SK-N-SH (cell line): ENCODE measurements at regions not wholly inside any gene's neighbourhood (a gene's known extent, or its start where the extent isn't known, plus 50 kb on each side); places are given as distances from the start of the nearest gene placed in this dataset.

Source experiments
- CTCF ChIA-PET: fragments of 300-600, 350-600 bp; formaldehyde crosslinking; extraction: SDS; loops from one replicate; lab custom pipeline; 2021; lab: Yijun Ruan, JAX
- POLR2A ChIA-PET: fragments of 350-600 bp; sonication (Branson Sonifier 250); formaldehyde crosslinking; extraction: SDS; loops from one replicate; lab custom pipeline; 2020; ENCODE audit warnings: antibody characterized with exemption, inconsistent platforms; lab: Yijun Ruan, JAX
- DNase-seq: peaks from one replicate; pipeline ENCODE4 v3.0.0; 2012
- H2AFZ ChIP-seq: fragments of 200-600 bp; sonication (generic); 2 replicates; pipeline ENCODE4 v1.8.1; 2016; ENCODE audit warnings: antibody characterized with exemption, mild to moderate bottlenecking, low read depth
- H3F3A ChIP-seq: fragments of 200-600 bp; sonication (generic); replicated peaks from 2 replicates; pipeline ENCODE3; 2016; ENCODE audit warnings: antibody characterized with exemption, mild to moderate bottlenecking; ENCODE audit not compliant: insufficient read depth
- H3K27ac ChIP-seq, 2 experiments: fragments of 200-500 bp in 1 of 2; fragments of 200-600 bp in 1 of 2; sonication (Bioruptor generic) in 1 of 2; sonication (generic), shearing (Covaris generic) in 1 of 2; 2 replicates each; pipeline versions ENCODE4 v1.5.1 to v1.6.1; 2014 to 2016; ENCODE audit warnings: low read depth in 2 of 2, inconsistent platforms in 1 of 2, low read length in 1 of 2, mild to moderate bottlenecking in 1 of 2, mixed read lengths in 1 of 2
- H3K27me3 ChIP-seq: fragments of 200-600 bp; sonication (generic), shearing (Covaris generic); 2 replicates; pipeline ENCODE4 v1.6.1; 2016; ENCODE audit warnings: mixed run types; ENCODE audit not compliant: insufficient read depth
- H3K36me3 ChIP-seq, 2 experiments: fragments of 200-500 bp in 1 of 2; fragments of 200-600 bp in 1 of 2; sonication (Bioruptor generic) in 1 of 2; sonication (generic) in 1 of 2; replicated peaks in 1 of 2; 2 replicates each; pipeline versions ENCODE3 to v1.5.1; 2014 to 2016; ENCODE audit warnings: low read length in 1 of 2, mild to moderate bottlenecking in 1 of 2; ENCODE audit not compliant: insufficient read depth in 2 of 2, control insufficient read depth in 1 of 2
- H3K4me1 ChIP-seq, 2 experiments: fragments of 200-500 bp in 1 of 2; fragments of 200-600 bp in 1 of 2; sonication (Bioruptor generic) in 1 of 2; sonication (generic), shearing (Covaris generic) in 1 of 2; 2 replicates each; pipeline versions ENCODE4 v1.5.1 to v1.6.1; 2014 to 2016; ENCODE audit warnings: low read depth in 1 of 2, low read length in 1 of 2, mixed run types in 1 of 2; ENCODE audit not compliant: insufficient read depth in 2 of 2, control insufficient read depth in 1 of 2
- H3K4me2 ChIP-seq: fragments of 200-600 bp; sonication (generic), shearing (Covaris generic); 2 replicates; pipeline ENCODE4 v1.6.1; 2017; ENCODE audit warnings: mixed run types
- H3K4me3 ChIP-seq, 2 experiments: fragments of 200-500 bp in 1 of 2; fragments of 200-600 bp in 1 of 2; sonication (Bioruptor generic) in 1 of 2; sonication (generic), shearing (Covaris generic) in 1 of 2; 2 replicates each; pipeline versions ENCODE4 v1.5.1 to v1.8.1; 2014 to 2016; ENCODE audit warnings: low read depth in 2 of 2, inconsistent platforms in 1 of 2, low read length in 1 of 2, mild to moderate bottlenecking in 1 of 2, mixed read lengths in 1 of 2, moderate library complexity in 1 of 2
- H3K79me2 ChIP-seq: fragments of 200-600 bp; sonication (generic); 2 replicates; pipeline ENCODE4 v1.8.1; 2017; ENCODE audit warnings: mild to moderate bottlenecking; ENCODE audit not compliant: insufficient read depth
- H3K9ac ChIP-seq: fragments of 200-600 bp; sonication (generic); 2 replicates; pipeline ENCODE4 v1.6.1; 2017; ENCODE audit warnings: mixed run types
- H3K9me2 ChIP-seq: fragments of 200-600 bp; sonication (generic); 2 replicates; pipeline ENCODE4 v1.6.1; 2017; ENCODE audit warnings: mixed run types
- H3K9me3 ChIP-seq: fragments of 200-600 bp; sonication (generic); 2 replicates; pipeline ENCODE4 v1.6.1; 2017; ENCODE audit warnings: mixed run types, mild to moderate bottlenecking, moderate library complexity
- H4K20me1 ChIP-seq: fragments of 200-600 bp; sonication (generic); 2 replicates; pipeline ENCODE4 v1.6.1; 2017; ENCODE audit warnings: mild to moderate bottlenecking, mixed run types; ENCODE audit not compliant: insufficient read depth
- EP300 ChIP-seq, 2 experiments: IDR thresholded peaks; 2 replicates each; pipeline versions ENCODE4 v1.4.0 to v1.6.1; 2012; ENCODE audit warnings: borderline replicate concordance in 1 of 2, low read depth in 1 of 2, low read length in 1 of 2
- FOSL2 ChIP-seq: IDR thresholded peaks from 2 replicates; pipeline ENCODE4 v1.4.0; 2012; ENCODE audit warnings: low read depth, mild to moderate bottlenecking, moderate library complexity, borderline replicate concordance
- FOXJ3 ChIP-seq: sonication (generic); formaldehyde crosslinking; IDR thresholded peaks from 2 replicates; pipeline ENCODE4 v1.5.1; 2020; ENCODE audit warnings: mild to moderate bottlenecking, missing genetic modification reagents
- FOXM1 ChIP-seq: IDR thresholded peaks from 2 replicates; pipeline ENCODE4 v1.4.0; 2012; ENCODE audit warnings: low read depth, mild to moderate bottlenecking
- GABPA ChIP-seq: IDR thresholded peaks from 2 replicates; pipeline ENCODE4 v1.4.0; 2012; ENCODE audit warnings: low read depth, mild to moderate bottlenecking
- JUND ChIP-seq: IDR thresholded peaks from 2 replicates; pipeline ENCODE4 v1.4.0; 2012
- MEF2A ChIP-seq: IDR thresholded peaks from 2 replicates; pipeline ENCODE4 v1.4.0; 2012; ENCODE audit warnings: low read depth, borderline replicate concordance
- MXI1 ChIP-seq: IDR thresholded peaks from 2 replicates; pipeline ENCODE4 v1.6.1; 2012; ENCODE audit warnings: mild to moderate bottlenecking, low read depth, low read length, improper control_type of control experiment
- NRF1 ChIP-seq: IDR thresholded peaks from 2 replicates; pipeline ENCODE4 v1.6.1; 2012; ENCODE audit warnings: low read depth, mild to moderate bottlenecking, low read length
- RFX5 ChIP-seq: IDR thresholded peaks from 2 replicates; pipeline ENCODE4 v1.6.1; 2012; ENCODE audit warnings: mild to moderate bottlenecking, improper control_type of control experiment, low read length
- RXRA ChIP-seq: IDR thresholded peaks from 2 replicates; pipeline ENCODE4 v1.4.0; 2012; ENCODE audit warnings: low read depth, mild to moderate bottlenecking, borderline replicate concordance
- SMC3 ChIP-seq: IDR thresholded peaks from 2 replicates; pipeline ENCODE4 v1.6.1; 2012; ENCODE audit warnings: low read depth, low read length, improper control_type of control experiment
- WGBS: methylation state at CpG from one replicate; pipeline ENCODE4 v1.1.6; 2017; ENCODE audit warnings: low lambda C conversion rate; 5-methylcytosine and 5-hydroxymethylcytosine counted together
- TF ChIP-seq, protein P1 (sequence below): IDR thresholded peaks from 2 replicates; pipeline ENCODE4; 2012
- TF ChIP-seq, protein P2 (sequence below): IDR thresholded peaks from 2 replicates; pipeline ENCODE4 v1.4.0; 2012; ENCODE audit warnings: low read depth, borderline replicate concordance
- TF ChIP-seq, protein P3 (sequence below): IDR thresholded peaks from 2 replicates; pipeline ENCODE4 v1.4.0; 2012; ENCODE audit warnings: low read depth
- TF ChIP-seq, protein P4 (sequence below): fragments of 150-350 bp; IDR thresholded peaks from 2 replicates; pipeline ENCODE4 v1.6.1; 2016; ENCODE audit warnings: mild to moderate bottlenecking, low read depth, low read length

DNA sequence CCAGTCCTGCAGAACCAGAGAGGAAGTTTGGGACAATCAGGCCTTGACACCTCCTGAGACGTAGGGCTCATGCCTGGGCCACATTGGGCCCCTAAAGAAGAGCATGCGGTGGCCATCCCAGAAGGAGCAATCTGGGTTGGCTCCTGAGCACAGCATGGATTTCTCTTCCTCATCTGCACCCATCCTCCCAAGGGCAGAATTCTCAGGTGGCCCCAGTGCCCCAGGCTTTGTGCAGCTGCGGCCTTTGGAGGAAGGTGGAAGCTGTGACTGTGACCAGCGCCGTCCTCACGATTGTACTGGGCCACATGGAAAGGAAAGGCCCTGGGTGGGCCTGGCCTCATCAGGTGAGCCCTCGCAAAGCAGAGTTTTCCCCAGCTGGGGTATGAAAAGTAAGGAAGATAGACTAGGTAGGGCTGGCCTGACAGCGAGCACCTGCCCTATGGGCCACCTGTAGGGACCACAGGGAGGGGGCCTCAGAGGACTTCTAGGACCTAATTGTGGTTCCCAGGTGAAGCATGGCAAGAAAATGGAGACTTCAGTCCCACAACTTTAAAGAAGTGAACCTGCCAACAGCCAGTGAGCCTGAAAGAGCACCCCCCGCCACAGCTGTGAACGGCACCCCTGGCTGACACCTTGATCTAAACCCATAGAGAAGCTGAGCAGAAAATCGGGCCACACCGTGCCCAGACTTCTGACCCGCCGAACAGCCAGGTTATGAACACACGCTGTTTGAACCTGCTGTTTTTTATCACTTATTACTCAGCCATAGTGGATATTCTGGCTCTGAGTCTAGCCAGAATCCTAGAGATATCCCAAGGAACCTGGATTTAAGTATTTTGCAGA lies 164.1 kb downstream of the IRX2 start:
- H3F3A ChIP-seq = no peaks in the 10 kb centered on the region
- H3K79me2 ChIP-seq = no peaks in the 10 kb centered on the region
- no peak overlapping the region for H2AFZ ChIP-seq
- no peak for DNase-seq
- POLR2A ChIA-PET = no interaction called here
- 1% methylated on average over 13 of the region's 15 CpGs for WGBS
- no peaks in the 10 kb centered on the region for H3K27me3 ChIP-seq
- no peaks in the 10 kb centered on the region for H3K9me3 ChIP-seq
- TF ChIP-seq JUND (no peak), FOSL2 (no peak), EP300 (IDR thresholded peaks at IDR 0.05; ENCODE audit: borderline replicate concordance in 1 of 2, low read depth in 1 of 2, low read length in 1 of 2) (no peak), FOXJ3 (CRISPR knock-in tag) (no peak), MXI1 (no peak), NRF1 (no peak)
- TF ChIP-seq, protein P1, sequence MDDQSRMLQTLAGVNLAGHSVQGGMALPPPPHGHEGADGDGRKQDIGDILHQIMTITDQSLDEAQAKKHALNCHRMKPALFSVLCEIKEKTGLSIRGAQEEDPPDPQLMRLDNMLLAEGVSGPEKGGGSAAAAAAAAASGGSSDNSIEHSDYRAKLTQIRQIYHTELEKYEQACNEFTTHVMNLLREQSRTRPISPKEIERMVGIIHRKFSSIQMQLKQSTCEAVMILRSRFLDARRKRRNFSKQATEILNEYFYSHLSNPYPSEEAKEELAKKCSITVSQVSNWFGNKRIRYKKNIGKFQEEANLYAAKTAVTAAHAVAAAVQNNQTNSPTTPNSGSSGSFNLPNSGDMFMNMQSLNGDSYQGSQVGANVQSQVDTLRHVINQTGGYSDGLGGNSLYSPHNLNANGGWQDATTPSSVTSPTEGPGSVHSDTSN = no peak
- TF ChIP-seq, protein P2, sequence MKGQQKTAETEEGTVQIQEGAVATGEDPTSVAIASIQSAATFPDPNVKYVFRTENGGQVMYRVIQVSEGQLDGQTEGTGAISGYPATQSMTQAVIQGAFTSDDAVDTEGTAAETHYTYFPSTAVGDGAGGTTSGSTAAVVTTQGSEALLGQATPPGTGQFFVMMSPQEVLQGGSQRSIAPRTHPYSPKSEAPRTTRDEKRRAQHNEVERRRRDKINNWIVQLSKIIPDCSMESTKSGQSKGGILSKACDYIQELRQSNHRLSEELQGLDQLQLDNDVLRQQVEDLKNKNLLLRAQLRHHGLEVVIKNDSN = no peak
- TF ChIP-seq, protein P3, sequence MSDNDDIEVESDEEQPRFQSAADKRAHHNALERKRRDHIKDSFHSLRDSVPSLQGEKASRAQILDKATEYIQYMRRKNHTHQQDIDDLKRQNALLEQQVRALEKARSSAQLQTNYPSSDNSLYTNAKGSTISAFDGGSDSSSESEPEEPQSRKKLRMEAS = no peak
- no peaks in the 10 kb centered on the region for H3K4me1 ChIP-seq
- H3K36me3 ChIP-seq = no peaks in the 10 kb centered on the region
- no peak overlapping the region for H3K4me3 ChIP-seq
- no peak overlapping the region for H3K4me2 ChIP-seq
- H3K27ac ChIP-seq = no peak overlapping the region
- CTCF ChIA-PET = no interaction called here
- H3K9ac ChIP-seq = no peak overlapping the region
- H4K20me1 ChIP-seq = no peaks in the 10 kb centered on the region
- H3K9me2 ChIP-seq = no peaks in the 10 kb centered on the region

DNA sequence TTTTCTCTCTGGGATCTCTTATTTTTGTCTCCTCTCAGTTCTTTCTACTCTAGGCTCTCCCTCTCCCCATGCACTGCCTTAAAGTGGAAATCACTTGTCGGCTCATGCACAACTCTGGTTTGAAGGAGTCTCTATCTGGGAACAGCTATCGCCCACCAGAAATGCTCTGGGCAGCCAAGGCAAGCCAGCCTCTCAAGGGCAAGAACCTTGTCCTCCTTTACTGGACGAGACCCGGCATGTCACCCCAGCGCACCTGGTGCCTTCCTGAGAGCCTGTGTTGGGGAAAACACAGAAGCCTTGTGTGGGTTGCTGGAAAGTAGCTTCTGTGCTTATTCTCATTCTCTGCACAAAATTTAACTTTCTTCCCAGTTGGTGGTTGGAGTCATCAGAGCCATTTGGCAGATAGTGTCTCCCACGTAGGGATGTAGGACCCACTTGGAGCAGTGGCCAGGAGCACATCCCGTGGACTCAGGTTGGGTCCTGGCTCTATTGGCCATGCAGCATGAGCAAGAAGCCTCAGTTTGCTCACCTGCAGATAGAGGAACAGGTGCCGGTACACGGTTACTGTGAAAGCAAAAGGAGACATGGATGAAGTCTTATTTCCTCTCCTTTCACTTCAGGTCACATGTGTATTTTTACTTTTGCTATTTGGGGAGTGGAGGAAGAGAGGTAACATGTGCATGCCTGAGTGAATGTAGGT lies 165.3 kb downstream of the IRX2 start:
- no peak overlapping the region for H3K4me3 ChIP-seq
- H3K27ac ChIP-seq = no peak overlapping the region
- no peak for DNase-seq
- CTCF ChIA-PET = no interaction called here
- WGBS = 8% methylated on average over 9 of the region's 9 CpGs
- no peaks in the 10 kb centered on the region for H4K20me1 ChIP-seq
- TF ChIP-seq NRF1 (no peak), MEF2A (no peak), SMC3 (no peak), RXRA (no peak), FOXM1 (no peak), MXI1 (no peak), GABPA (no peak), RFX5 (no peak)
- TF ChIP-seq, protein P4, sequence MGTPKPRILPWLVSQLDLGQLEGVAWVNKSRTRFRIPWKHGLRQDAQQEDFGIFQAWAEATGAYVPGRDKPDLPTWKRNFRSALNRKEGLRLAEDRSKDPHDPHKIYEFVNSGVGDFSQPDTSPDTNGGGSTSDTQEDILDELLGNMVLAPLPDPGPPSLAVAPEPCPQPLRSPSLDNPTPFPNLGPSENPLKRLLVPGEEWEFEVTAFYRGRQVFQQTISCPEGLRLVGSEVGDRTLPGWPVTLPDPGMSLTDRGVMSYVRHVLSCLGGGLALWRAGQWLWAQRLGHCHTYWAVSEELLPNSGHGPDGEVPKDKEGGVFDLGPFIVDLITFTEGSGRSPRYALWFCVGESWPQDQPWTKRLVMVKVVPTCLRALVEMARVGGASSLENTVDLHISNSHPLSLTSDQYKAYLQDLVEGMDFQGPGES = no peak
- H3K9me3 ChIP-seq = no peaks in the 10 kb centered on the region
- no peaks in the 10 kb centered on the region for H3K79me2 ChIP-seq
- no peaks in the 10 kb centered on the region for H3K27me3 ChIP-seq
- H3K4me2 ChIP-seq = no peak overlapping the region
- no peaks in the 10 kb centered on the region for H3F3A ChIP-seq
- no peak overlapping the region for H3K9ac ChIP-seq
- no peaks in the 10 kb centered on the region for H3K36me3 ChIP-seq
- no peaks in the 10 kb centered on the region for H3K4me1 ChIP-seq
- POLR2A ChIA-PET = no interaction called here
- H3K9me2 ChIP-seq = no peaks in the 10 kb centered on the region
- no peak overlapping the region for H2AFZ ChIP-seq
